SKM-1 (cell line): ENCODE measurements at regions not wholly inside any gene's neighbourhood (a gene's known extent, or its start where the extent isn't known, plus 50 kb on each side); places are given as distances from the start of the nearest gene placed in this dataset.
A peak's percentile ranks its signal among the peaks of the same experiment; 100 is the strongest.
"Not testable (repeated sequence)": the region's sequence is repeated elsewhere in the genome, so short reads cannot be mapped to it uniquely, and the experiment has no call there.

Source experiments
- DNase-seq: peaks from one replicate; lab custom pipeline; 2025; ENCODE audit not compliant: unreplicated experiment; lab: John Stamatoyannopoulos, UW

DNA sequence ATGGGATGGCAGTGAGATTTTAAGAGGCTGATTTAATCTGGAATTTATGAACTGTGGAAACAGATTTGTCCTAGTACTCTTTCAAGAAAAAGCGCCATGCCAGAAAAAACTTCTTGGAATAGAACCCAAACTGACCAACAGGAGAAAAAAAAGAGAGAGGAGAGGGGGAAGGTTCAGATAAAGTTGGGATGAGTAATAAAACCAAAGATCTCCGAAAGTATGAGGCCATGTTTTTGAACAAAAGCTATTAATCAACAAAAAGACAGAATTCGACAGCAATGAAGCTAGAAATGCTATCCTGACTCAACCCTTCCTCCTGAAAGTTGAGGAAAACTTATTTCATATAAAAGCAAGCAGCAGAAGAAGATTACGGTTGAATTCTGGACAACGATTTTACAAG, 135.5 kb downstream of the CEMIP2 start:
- no peak for DNase-seq

DNA sequence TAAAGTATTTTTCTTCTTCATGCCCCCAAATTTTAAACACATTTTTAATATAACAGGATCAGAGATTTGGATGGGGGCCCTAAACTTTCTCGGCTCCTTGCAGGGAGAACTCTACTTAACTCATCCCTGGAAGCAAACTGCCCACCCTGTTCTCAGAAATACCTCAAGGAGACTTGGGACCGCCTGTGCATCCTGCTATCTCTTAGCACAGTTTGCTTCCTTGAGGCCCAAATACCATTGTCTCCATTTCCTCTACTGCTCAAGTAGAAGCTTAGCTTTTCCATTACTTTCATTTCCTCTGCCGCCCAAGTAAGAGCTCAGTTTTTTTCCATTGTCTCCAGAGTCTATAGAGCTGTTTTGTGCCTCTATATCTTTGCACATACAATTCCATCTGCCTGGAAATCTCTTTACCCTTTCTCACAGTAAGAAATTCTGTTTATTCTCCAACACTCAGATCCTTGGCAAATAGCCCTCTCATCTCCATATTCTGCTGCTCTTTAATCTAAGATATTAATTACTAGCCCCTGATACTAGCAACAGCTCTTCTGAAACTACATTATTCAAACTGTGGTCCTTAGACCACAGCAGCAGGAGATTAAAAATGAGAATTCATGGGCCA, 137.8 kb downstream of the CEMIP2 start:
- no peak for DNase-seq

DNA sequence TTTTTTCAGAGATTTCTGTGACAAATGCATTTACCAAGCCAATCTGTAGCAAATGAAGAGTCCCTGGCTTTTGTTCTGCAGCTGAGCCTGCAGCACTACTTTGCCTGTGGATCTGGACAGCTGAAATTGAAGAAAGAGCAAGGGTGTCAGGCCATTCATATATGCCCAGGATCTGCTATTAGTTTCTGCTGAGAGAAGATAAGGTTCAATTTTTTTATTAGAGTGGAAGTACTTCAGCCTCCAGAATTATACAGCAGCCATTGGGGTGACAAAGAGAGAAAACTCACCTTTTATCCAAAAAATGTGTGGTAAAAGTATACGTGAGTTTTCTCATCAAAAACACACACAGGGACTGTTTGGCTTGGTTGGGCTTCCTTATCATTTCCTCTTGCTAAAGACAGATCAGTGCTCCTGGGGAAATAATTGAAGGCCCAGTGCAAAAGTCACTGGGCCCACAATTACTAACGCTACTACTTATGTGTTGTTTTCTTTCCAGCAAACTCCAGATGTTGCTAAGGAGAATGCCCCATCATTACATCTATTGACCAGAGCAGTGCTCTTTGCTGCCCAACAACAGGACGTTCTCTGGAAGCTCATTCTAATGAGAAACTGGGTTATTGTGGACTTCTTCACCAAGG, 138.6 kb downstream of the CEMIP2 start:
- no peak for DNase-seq

DNA sequence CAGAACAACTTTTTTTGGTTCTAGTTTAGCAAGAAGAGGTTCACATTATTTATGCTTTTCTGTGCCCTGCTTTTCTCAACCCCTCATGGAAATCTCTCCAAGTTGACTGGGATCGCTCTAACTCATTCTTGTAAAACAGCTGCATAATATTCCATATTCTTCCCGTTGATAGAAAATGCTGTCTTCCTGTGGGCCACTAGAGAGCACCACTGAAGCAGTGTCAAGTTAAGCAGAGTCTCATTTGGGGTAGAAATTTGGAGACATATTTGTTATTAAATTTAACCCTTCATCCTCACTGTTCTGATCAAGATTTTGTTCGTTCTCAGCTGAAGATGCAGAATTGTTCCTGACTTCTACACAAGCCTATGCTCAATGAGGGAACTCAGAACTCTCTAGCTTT, 140.1 kb downstream of the CEMIP2 start:
- DNase-seq, result no peak

DNA sequence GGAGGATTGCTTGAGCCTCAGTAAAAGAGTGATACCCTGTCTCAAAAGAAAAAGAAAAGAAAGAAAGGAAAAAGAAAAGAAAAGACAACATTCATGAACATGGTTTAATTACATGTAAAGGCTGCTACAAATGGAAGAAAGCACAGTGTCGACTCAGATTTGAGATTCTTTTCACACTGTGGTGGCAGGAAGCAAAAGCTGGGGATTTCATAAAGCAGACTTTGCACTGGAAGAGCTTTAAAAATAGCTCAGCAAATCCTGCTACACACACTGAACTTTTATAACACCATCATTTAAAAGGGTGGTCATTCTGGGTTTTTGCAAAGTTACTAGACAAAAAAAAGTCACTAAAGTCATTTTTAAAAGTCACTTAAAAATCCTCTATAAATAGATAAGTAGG, 140.8 kb downstream of the CEMIP2 start:
- no peak for DNase-seq

DNA sequence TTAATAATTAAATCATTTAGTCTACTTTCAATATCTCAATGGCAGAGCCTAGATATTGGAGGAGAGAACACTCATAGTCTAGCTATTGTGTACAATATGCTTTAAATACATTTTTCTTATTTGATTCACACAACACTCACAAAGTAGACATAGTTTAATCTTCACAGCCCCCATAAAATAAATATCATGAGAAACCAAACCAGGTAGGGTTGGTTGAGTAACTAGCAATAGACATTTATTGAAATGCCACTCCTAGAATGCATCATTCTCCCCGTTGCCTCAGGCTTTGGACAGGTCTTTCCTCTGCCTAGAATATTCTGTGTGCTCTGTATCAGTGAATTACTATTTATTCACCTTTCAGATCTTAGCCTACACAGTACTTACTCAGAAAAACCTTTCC, 141.9 kb downstream of the CEMIP2 start:
- DNase-seq, result no peak

DNA sequence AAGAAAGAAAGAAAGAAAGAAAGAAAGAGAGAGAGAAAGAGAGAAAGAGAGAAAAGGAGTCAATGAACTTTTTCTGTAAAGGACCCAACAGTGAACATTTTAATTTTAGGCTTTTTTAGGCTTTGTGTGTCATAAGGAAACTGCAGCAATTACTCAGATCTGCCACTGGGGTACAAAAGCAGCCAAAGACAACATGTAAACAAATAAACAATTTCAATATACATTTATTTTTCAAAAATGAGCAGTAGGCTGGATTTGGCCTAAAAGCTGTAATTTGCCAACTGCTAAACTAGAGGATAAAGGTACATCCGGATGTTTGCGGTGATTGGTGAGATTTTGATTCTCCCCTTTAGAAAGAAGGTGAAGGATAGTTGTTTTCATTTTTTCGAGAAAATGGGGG, 143.6 kb downstream of the CEMIP2 start:
- no peak for DNase-seq

DNA sequence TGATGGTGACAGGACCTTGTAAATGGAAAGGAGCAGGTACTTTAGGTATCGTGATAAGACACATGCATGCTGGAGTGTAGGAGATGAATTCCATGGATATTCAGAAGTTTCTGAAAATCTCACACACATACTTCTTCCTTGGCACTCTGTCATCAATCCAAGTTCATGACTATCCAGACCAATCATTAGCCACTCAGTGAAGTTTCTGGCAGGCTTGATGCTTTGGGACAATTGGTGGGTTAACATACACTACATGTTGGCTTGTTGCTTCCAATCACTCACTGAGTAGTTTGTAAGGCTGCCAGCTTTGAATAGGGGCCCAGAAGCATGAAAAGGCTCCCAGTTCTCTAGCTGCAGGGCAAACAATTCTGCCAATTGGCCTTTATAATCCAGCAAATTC, 147.6 kb downstream of the CEMIP2 start:
- no peak for DNase-seq

DNA sequence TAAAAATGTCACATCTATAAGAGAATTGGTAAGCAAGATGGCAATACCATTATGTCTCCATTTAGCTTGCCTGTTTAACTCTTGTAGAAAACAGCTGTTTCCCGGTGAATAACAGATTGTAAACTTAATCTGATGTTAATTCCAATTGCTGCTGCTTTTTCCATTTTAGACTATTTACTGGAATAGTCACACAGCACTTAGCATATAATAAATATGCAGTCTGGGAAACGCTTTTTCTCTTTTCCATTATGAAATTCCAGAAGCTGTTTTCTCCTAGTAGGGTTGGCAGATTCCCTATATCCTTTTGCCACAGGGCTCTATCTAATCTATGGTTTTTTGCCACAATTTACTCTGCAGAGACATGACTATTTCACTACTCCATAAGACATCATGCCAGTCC, 148.0 kb downstream of the CEMIP2 start:
- no peak for DNase-seq

DNA sequence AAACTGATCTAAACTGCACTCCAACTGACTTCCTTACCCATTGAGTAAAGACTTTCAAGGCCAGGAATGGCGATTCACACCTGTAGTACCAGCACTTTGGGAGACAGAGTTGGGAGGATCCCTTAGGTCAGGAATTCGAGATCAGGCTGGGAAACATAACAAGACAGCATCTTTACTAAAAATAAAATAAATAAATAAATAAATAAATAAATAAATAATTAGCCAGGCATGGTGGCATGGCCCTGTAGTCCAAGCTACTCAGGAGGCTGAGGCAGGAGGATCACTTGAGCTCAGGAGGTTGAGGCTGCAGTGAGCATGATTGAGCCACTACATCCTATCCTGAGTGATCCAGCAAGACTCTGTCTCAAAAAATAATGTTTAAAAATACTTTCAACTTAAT, 148.4 kb downstream of the CEMIP2 start:
- no peak for DNase-seq

DNA sequence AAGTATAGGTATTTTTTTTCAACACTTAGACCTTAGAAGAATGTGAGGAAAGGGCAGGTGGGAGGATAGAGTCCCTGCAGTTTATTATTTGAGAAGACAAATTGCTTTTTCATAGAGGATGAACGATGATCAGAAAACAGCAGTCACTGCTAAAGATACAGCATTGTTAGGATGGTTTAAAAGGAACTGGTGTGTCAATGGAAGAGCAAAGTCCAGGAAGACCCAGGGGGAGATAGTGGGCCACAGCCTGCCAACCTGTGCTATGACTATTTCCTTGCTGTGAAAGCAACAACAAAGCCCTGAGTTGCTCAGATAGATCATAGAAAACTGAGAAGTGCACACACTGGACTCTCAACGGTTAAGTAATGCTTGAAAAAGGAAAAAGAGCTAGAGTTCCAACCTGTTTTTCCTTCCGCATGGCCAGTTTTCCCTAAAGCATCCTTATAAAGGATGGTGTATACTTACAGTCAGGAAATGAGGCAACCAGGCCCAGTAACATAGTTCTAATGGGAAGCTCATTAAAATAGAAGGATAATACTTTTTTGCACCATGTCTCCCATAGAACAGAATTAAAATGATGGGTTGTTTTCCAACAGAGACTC, 153.8 kb downstream of the CEMIP2 start:
- no peak for DNase-seq

DNA sequence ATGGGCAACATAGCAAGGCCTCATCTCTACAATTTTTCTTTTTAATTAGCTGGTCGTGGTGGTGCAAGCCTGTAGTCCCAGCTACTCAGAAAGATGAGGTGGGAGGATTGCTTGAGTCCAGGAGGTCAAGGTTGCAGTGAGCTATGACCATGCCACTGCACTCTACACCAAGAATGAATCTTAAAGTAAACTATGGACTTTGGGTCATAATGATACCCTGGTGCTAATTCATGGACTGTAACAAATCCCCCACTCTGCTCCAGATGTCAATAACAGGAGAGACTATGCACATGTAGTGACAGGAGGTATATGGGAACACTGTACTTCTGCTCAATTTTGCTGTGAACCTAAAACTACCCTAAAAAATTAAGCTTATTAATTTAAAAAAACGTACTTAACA, 155.4 kb downstream of the CEMIP2 start:
- no peak for DNase-seq

DNA sequence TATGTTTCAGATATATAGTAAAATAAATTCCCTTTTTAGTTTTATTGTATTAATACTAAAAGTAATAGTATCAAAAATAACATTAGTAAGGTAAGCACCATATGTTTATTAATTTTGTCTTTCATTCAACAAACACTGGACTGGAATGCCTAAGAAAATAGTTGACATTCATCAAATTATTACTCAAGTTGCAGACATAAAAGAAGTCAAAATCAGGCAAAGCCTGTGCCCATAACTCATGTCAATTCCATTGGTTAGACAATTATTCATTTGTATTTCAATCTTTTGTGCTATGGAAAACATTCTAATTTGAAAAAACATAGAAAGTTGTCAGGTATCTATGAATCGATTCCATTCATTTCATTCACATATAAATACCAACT, 158.9 kb downstream of the CEMIP2 start:
- no peak for DNase-seq

DNA sequence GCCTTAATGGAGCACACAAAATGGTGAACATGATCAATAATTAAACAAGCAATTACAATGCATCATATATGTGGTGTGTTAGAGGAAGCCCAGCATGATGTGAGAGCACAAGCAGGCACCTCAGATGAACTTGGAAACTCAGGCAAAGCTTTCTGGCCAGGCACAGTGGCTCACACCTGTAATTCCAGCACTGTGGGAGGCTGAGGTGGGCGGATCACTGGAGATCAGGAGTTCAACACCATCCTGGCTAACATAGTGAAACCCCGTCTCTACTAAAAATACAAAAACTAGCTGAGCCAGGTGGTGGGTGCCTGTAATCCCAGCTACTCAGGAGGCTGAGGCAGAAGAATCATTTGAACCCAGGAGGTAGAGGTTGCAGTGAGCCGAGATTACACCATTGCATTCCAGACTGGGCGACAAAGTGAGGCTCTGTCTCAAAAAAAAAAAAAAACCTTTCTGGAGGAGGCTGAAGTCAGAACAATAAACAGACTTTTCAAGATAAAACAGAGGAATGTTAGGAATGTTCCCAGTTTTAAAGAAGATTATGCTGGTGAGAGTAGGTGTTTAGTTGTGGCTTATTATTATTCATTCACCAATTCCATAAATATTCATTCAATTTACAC, 159.4 kb downstream of the CEMIP2 start:
- no peak for DNase-seq

DNA sequence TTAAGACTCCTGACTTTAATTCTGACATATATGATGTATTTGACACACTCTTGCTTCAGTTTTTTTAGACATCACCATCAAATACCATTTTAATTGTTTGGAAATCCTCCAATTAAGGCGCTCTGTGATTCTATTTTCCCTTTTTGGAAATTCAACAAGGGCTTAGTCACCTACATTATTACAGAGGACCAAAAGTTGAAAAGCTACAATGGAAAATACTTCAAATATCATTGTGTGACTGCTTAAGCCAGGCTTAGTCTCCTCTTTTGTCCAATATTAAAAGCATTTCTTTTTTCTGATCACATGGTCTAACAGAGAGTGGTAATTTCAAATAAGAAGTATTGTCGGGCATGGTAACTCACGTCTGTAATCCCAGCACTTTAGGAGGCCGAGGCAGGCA, 160.3 kb downstream of the CEMIP2 start:
- DNase-seq, result no peak

DNA sequence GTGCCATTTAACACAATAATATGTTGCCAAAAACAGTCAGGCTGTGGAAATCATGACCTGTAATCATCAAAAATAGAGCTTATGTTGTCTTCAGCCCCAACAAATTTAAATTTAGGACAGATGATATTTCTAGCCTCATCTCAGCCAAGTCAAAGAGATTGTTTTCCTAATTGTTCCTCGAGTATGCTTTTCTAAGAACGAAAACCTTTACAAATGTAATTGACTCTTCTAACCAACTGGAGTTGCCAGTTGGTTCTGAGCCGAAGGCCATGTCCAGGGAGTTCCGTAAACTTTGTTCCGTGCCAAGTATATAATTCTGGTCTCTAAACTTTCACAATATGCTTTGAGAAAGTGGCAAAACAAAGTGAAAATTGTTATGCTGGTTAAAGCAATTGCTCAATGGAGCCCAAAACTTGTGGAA, 160.8 kb downstream of the CEMIP2 start:
- DNase-seq, result no peak

DNA sequence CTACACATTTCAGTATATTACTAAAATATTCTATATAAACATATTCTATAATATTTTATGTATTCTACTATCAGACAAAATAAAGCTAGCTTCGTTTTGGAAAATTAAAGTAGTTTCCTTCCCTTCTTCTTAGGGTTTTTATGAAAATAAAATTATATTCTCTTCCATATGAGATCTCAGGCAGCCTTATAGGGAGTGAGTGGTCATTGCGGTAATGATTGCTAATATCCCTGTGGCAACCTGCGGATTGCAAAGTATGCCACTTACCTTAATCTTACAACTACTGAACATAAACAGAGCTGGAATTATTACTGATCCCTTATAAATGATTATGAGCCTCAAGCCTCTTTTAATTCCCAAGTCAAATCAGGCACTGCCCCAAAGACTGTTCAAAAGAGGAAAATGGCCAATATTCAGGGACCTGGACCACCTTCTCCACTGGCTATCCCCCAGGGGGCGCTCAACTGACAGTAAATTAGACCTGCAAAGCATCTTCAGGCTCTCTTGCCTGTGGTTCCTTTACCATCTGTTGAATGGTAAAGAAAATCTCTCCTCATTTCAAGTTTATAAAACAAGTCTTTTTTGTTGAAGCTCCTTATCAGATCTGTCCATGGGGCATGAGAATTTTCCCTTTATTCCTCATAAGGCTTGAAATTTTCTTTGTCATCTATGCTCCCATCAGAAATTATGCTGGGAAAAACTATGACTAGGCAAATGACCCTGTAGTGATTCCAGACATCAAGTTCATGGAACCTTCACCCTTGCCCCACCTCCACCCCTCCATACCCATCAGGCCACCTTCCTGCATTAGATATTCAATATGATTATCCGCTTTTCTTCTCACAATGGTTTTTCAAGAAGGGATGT, 163.9 kb downstream of the CEMIP2 start:
- peak; percentile 8 for DNase-seq

DNA sequence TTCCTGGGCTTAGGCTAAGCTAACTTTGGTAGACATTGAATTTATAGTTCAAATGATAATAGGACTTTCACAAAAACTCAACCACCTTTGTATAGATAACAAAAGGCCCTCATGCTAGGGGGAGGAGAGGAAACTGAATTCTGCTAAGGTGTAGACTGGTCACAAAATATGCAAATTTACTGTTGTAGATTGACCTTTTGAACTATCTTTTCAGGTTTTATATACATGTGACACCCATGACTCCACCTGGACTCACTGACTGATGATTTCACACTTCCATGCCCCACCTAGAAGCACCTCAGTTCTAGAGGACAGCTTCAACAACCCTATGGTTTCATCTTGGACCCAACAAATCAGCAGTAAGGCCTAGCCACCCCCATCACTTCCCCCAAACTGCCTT, 165.7 kb downstream of the CEMIP2 start:
- DNase-seq, result no peak

DNA sequence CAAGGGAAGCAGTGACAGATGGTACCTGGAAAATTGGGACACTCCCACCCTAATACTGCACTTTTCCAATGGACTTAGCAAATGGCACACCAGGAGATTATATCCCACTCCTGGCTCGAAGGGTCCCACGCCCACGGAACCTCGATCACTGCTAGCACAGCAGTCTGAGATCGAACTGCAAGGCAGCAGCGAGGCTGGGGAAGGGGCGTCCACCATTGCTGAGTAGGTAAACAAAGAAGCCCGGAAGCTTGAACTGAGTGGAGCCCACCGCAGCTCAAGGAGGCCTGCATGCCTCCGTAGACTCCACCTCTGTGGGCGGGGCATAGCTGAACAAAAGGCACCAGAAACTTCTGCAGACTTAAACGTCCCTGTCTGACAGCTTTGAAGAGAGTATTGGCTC, 172.6 kb downstream of the CEMIP2 start:
- DNase-seq, result not testable (repeated sequence)

DNA sequence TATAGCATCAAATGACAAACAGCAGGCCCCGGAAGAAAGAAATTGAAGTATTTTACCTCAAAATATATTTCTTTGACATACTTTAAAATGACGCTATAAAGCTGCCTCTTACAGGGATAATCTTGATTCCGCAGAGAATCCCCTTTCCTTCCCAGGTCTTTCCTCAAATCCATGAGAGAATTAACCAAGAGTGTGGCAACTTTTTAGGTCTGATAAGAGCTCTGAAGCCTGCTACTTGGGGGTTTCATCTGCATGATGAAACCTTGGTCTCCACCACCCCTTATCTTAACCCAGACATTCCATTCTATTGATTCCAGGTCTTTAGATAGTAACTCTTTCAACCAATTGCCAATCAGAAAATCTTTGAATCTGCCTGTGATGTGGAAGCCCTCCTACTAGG, 173.8 kb downstream of the CEMIP2 start:
- DNase-seq, result no peak

DNA sequence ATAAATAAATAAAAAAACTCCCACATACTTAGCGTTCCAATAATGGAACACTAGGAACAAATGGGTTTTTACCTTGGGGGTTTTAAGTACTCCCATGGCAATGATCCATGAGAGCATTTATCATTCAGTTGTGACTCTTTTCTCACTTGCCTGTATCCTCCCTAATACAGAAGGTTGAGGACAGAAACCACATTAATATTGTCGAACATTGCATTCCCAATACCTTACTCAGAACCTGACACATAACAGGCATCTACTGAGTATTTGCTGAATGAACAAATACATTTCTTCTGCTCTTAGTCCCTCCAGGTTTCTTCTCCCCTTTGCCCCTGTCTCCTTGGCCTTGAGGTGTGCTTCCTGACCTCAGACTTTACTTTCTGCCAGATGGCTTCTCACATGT, 175.9 kb downstream of the CEMIP2 start:
- no peak for DNase-seq
